GM21576 (cell line): ENCODE measurements at regions not wholly inside any gene's neighbourhood (a gene's known extent, or its start where the extent isn't known, plus 50 kb on each side); places are given as distances from the start of the nearest gene placed in this dataset.

Experiments
- ATAC-seq: cut with Tn5 transposase; IDR thresholded peaks from one replicate; pipeline ENCODE4 v1.9.1; 2021; ENCODE audit warnings: mild to moderate bottlenecking, moderate library complexity; ENCODE audit not compliant: unreplicated experiment

- no peak for ATAC-seq
Measured at GRCh38 chr1:34476371-34476770, 278.5 kb upstream of the GJB5 start.

- ATAC-seq, result no peak
Measured at GRCh38 chr1:34477632-34478141, 277.2 kb upstream of the GJB5 start.

GRCh38 chr1:34478515-34479076 is 276.3 kb upstream of the GJB5 start:
- no peak for ATAC-seq

- no peak for ATAC-seq
Measured at GRCh38 chr1:34479731-34480130, 275.1 kb upstream of the GJB5 start.

GRCh38 chr1:34488080-34488708 is 266.7 kb upstream of the GJB5 start:
- no peak for ATAC-seq

- ATAC-seq, result no peak
Measured at GRCh38 chr1:34500451-34500850, 254.4 kb upstream of the GJB5 start.

GRCh38 chr1:34511802-34512201 is 243.0 kb upstream of the GJB5 start:
- ATAC-seq, result no peak

GRCh38 chr1:34518146-34518699 is 236.6 kb upstream of the GJB5 start:
- ATAC-seq, result no peak

- ATAC-seq, result no peak
Measured at GRCh38 chr1:34520111-34520510, 234.7 kb upstream of the GJB5 start.

- no peak for ATAC-seq
Measured at GRCh38 chr1:34524783-34525182, 230.1 kb upstream of the GJB5 start.

- peak; percentile 62 for ATAC-seq
Measured at GRCh38 chr1:34529935-34530859, 224.7 kb upstream of the GJB5 start.

GRCh38 chr1:34532113-34532512 is 222.7 kb upstream of the GJB5 start:
- peak; percentile 53 for ATAC-seq

- no peak for ATAC-seq
Measured at GRCh38 chr1:34538481-34538880, 216.4 kb upstream of the GJB5 start.

- ATAC-seq, result no peak
Measured at GRCh38 chr1:34547046-34547674, 207.7 kb upstream of the GJB5 start.

GRCh38 chr1:34549199-34549598 is 205.6 kb upstream of the GJB5 start:
- ATAC-seq, result no peak

- no peak for ATAC-seq
Measured at GRCh38 chr1:34578306-34578705, 176.5 kb upstream of the GJB5 start.

- no peak for ATAC-seq
Measured at GRCh38 chr1:34582356-34582755, 172.5 kb upstream of the GJB5 start.

GRCh38 chr1:34587761-34588160 is 167.1 kb upstream of the GJB5 start:
- ATAC-seq, result no peak

GRCh38 chr1:34590211-34590623 is 164.6 kb upstream of the GJB5 start:
- ATAC-seq, result no peak

GRCh38 chr1:34591751-34592629 is 162.9 kb upstream of the GJB5 start:
- ATAC-seq, result no peak
